Left renal pelvis (tissue), 4 donors: ENCODE measurements at regions not wholly inside any gene's neighbourhood (a gene's known extent, or its start where the extent isn't known, plus 50 kb on each side); places are given as distances from the start of the nearest gene placed in this dataset.

Experiments used
- DNase-seq, 4 donors: peaks; one replicate each; pipeline ENCODE4 v3.0.0-alpha.2; 2013; ENCODE audit warnings: low read depth in 4 of 4, low spot score in 3 of 4

DNA sequence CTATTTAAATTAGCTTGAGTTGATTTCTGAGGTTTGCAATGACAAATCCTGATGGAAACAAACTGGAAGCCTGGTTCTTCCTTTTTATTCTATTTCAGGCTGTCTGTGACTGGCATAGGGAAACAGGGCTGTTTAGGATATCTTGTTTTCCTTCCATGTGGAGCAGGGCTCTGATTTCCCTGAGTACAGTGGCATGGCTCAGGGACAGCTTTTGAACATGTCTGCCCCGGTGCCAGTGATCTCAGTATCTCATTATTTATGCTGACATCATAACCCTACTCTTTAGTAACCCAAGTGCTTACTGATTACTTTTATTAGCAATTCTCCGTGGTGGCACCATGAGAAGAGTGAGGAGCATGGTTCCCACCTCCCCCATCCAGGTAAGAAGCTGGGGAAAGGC lies 720.3 kb downstream of the GALR1 start:
- no peak for DNase-seq

DNA sequence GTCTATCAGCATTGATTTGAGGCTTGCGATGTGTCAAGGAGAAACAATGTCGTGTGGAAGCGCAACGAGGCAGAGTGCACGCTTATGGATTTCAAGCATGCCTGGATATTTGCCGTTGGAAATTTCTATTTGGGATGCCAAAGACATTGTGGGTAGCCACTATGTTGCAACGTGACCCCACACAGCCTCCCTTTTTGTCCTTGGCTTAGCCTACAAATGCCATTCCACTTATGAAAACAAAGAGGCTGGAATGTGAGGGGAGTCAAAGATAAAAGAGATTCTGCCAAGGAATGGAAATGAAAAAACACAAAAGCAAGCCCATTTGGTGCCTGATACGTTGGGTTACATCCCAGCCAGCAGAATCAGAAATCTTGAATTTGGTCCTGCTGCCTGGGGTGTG lies 721.2 kb downstream of the GALR1 start:
- DNase-seq = no peak

DNA sequence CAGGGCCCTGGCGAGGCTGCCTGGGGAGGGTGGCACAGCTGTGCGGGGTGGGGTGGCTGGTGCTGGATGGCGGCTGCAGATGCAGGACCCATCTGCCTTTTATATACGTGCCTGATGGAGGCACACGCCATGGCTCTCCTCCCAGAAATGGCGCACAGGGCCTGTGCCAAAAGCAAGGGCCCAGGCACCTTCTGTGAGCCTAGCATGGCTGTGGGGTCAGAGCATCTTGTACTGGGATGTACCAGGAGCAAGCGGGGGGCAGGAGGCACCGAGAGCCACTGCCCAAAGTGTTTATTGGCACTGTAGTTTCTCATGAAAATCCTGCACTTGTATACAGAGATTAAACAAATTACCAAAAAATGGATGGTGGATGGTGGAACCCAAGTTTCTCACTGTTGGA lies 724.1 kb downstream of the GALR1 start:
- DNase-seq = no peak

DNA sequence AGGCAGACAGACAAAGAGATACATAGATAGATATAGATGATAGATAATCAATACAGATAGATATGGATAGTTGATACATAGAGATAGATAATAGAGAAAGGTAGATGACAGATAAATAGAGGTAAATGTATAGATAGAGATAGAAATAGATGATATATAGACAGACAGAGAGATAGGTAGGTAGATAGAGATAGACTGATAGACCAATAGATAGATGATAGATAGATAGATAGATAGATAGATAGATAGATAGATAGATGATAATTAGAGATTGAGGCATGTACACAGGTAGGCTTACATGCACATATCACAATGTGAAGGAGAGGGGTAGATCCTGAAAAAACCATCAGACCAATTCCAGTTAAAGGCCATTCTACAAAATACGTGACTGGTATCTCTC lies 724.7 kb downstream of the GALR1 start:
- DNase-seq = no peak

DNA sequence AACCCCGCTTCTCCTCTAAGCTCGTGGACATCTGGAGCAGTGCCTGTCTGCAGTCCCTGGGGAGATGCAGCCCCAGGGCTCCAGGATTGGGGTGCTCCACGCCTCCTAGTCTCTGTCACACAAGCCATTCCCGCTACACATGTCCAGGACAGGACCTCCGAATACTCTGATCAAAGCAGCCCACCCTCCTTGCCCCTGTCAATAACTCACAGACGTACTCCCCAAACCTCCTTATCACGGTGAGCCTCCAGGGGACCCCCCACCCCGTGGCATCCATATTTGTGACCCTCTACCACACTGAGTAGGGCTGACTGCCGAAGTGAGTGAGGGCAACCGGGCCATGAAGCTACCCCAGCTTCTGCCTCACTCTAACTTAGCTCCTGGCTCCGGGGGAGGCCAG lies 727.7 kb downstream of the GALR1 start:
- no peak for DNase-seq

DNA sequence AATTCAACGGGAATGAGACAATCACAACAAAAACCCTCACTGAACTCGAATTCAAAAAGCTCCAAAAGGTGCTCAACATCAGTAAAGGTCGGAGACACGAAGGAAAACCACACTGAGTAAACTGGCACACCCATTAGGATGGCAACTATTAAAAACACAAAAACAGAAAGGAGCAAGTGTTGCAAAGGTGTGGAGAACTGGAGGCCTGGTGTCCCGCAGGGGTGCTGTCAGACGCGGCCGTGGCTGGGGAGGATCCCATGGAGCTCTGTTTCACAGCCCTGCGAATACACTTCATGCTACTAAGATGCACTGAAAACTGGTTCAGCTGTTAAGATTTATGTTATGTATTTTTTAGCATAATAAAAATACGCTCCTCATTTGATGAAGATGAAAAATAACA lies 730.6 kb downstream of the GALR1 start:
- DNase-seq = no peak

DNA sequence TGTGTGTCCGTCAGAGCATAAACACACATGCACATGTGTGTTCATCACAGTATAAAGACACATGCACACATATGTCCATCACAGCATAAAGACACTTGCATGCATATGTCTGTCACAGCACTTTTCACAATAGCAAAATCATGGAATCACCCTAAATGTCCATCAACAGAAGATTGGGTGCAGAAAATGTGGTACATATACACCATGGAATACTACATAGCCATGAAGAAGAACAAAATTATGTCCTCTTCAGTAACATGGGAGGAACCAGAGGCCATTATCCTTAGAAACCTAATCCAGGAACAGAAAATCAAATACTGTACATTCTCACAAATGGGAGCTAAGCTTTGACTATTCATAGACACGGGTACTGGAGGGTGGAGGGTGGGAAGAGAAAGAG lies 732.2 kb downstream of the GALR1 start:
- no peak for DNase-seq

DNA sequence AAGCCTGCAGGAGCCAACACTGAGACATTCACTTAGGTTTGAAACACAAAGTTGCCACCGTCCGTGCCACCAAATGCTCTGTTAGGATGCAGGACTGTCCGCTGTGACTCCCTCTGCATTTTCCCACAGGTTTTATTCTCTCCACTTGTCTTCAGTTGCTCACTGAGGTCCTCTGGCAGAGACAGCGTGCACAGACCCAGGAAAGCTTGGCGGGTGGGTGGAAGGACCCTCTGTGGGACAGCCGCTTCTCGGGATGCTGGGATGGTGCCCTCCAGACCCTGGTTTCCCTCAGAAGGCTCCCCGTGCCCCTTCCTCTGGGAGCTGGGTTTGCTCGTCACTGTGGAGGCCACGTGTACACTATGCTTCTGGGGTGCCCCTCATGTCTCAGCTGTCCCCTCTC lies 733.6 kb downstream of the GALR1 start:
- no peak for DNase-seq

DNA sequence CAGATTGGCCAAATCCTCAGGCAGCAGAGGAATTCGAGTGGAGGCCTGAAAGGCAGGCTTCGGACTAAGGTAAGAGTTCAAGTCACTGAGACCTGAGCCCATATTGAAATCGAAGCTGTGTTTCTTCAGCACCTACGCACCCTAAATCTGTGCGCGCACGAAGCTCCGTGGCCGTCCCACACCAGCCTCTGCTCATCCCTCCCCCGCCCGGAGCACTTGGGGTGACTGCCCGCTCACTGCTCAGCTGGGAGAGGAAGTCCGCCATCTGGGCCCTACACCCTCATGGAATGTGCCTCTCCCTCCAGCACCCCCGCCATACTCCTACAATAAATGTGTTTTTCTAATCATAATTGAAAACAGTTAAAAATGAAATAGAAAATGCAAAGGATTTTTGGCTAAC lies 734.5 kb downstream of the GALR1 start:
- no peak for DNase-seq

DNA sequence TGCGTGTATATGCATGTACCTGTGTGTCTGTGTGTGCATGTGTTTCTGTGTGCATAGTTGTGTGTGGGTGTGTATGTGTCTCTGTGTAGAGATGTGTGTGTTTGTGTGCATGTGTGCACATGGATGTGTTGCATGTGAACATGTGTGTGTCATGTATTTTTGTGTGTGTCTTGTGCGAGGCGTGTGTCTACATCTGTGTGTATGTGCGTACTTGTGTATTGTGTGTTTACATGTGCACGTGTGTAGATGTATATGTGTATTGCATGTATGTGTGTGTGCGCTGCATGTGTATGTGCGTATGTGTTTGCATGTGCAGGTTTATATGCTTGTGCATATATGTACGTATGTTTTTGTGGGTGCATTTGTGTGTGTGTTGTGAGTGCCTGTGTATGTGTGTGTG lies 735.2 kb downstream of the GALR1 start:
- no peak for DNase-seq

DNA sequence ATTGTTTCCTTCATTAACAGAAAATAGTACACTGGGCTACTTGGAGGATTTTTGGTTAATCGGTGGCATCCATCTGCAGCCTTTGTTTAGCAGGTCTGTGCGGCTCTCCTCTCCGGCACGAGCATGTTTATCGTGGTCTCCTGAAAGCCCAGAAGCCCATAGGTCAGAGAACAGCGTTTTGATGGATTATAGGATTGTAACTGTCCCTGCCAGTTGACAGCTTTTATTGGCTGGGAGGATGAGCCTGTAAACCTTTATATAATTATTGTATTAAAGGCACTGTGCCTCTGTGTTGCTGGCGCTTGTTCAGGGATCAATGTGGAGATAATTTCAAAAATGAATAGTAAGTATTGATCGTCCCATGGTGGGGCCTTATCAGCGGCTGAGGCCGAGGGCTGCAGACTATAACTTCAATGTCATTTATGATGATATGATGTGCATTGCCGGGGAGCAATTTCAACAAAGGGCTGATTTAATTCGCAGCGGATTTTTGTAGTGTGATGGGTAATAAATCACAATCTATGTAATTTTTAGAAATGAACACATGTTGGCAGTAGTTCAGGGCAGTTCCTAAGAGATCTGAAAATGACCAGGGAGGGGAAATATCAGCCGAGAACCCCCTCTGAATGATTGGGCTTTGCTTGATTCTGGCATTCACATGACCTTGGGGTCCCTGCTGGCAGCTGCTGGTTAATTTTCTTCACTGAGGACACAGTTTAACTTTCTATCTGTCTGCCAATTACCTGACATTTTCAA lies 736.1 kb downstream of the GALR1 start:
- DNase-seq = no peak

DNA sequence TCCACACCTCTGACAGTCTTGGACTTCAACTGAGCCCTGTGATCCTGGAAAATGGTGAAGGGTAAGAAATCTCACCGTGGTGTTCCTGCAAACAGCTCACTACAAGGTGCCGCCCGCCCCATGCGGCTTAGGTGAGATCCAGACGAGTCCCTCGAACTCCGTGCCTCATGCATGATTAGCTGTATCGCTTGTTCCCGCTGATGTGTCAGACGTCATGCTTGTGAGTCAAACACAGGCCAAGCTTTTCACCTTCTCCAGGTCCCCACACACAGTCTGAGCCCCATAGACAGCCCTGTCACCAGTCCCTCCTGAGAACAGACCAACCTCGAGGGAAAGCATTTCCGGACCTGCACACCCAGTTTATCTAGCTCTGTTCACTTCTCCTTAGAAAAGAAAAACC lies 740.5 kb downstream of the GALR1 start:
- no peak for DNase-seq

DNA sequence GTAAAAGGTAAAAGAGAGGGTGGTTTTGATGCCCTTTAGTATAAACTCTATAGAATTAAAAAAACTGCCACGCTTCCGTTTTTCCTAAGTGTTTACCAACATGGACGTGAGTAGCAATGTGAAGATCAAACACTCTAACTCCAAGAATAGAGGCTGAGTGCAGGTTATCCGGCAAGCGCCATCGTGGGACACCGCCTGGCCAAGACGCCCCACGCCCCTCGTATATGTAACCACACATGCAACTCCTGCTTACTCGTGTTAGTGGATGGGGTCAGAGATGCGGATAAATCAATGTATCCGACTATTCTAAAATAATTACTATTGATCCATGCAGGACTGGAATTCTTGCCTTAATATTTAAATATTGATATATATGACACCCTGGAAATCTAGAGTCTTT lies 741.3 kb downstream of the GALR1 start:
- no peak for DNase-seq

DNA sequence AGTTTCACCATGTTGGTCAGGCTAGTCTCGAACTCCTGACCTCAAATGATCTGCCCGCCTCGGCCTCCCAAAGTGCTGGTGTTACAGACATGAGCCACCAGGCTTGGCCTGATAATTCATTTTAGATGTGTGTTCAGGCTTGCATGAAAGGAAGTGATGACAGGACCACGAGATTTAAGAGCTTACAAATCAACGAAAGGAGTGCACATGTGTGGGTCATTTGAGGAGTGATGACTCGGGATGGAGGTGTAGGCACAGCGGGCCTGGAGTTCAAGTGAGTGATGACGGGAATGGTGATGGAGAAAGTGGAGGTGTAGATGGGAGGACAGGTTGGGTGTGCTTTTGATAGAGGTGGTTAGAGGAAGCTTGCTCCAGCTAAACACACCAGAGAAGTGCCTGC lies 742.4 kb downstream of the GALR1 start:
- no peak for DNase-seq

DNA sequence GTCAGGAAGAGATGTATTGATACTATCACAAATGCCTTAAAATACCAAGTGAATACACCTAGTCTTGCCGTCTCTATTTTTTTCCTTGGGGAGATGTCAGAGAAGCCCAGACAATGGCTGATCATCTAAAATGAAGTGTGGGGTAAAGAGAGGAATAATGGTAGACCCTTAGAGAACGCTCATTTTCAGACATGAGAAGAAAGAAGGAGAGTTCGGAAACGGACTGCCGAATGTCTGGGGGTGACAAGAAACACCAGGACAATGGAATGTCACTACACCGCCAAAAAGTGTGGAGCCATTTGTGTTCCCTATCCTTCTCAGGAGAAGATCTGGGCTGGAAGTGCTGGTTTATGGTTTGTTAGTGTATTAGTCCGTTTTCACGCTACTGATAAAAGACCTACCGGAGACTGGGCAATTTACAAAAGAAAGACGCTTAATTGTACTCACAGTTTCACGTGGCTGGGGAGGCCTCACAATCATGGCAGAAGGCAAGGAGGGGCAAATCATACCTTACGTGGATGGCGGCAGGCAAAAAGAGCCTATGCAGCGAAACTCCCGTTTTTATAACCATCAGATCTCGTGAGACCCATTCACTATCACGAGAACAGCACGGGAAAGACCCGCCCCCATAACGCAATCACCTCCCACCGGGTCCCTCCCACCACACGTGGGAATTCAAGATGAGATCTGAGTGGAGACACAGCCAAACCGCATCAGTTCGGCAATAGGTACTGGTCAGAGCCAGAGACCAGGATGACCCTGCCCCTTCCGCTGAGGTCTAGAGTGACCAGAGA lies 743.7 kb downstream of the GALR1 start:
- no peak for DNase-seq

DNA sequence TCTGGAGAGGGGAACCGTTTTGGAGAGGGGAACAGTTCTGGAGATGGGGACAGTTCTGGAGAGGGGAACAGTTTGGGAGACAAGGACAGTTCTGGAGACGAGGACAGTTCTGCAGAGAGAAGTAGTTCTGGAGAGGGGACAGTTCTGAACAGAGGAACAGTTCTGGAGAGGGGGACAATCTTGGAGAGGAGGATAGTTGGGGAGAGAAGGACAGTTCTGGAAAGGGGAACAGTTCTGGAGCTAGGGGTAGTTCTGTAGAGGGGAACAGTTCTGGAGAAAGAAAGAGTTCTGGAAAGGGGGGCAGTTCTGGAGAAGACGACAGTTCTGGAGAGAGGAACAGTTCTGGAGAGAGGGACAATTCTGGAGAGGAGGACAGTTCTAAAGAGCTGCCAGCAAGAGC lies 745.9 kb downstream of the GALR1 start:
- no peak for DNase-seq

DNA sequence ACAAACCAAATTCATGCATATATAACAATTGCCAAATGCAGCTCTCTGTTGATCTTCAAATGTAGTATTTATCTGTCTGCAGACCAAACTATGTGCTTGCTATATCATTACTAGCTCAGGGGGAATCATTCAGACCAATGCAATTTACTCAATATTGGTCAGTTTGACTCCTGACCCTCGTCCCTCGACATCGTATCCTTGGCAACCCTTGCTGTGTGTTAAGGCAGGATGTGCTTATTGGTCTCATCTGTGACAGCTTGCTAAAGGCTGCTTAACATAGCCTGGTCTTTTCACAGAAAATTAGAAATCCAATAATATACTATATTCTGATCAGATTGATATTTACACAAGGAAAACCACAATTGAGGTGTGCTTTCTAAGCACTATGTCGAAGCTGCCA lies 747.1 kb downstream of the GALR1 start:
- no peak for DNase-seq

DNA sequence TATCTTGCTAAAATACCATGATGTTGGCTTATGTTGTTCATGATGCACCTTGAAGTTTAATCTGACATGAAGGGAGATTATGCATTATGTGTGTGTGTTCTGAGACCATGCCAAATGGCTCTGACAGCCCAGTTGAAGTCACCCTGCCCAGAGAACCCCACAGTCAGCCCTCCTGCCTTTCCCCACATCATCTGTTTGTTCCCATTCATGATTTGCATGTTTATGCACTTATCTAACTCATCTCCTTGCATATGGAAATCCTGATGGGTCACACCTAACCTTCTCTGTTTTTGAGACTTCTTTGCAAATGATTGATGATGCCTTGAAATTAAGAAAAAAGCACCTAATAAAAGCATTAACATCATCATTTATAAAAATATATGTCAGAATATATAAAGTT lies 752.2 kb downstream of the GALR1 start:
- DNase-seq = no peak

DNA sequence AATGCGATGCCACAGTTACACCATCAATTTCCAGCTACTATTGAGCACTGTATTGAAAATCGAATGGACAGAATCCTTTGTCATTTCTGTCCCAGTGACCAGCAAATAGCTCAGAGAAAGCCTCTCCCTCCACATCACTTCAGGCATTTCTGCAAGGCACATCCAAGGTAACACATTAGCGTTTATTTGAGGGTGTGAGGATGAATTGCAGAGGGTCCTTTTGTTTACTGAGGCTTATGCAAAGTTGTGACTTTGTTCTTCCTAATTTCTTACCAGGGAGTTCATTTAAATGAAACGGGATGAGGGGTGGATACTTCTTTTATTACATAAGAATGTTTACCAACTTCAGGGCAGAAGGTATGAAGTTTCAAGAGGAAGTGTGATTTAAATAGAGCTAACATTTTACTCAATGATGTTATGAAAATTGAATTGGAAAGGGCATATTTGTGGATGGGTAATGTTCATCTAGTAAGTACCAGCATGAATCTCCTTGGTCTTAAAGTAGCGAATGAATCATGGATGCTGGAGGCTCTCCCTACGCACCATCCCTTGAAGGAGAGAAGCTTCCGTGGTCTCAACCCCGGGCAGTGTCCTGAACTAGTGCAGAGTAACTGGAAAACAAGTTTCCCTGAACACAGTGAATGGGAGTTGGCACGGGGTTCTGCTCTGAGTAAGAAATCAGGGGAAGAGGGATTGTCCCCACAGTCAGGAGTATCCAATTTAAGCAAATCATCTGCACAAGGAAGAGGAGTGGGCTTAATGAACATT lies 756.5 kb downstream of the GALR1 start:
- no peak for DNase-seq

DNA sequence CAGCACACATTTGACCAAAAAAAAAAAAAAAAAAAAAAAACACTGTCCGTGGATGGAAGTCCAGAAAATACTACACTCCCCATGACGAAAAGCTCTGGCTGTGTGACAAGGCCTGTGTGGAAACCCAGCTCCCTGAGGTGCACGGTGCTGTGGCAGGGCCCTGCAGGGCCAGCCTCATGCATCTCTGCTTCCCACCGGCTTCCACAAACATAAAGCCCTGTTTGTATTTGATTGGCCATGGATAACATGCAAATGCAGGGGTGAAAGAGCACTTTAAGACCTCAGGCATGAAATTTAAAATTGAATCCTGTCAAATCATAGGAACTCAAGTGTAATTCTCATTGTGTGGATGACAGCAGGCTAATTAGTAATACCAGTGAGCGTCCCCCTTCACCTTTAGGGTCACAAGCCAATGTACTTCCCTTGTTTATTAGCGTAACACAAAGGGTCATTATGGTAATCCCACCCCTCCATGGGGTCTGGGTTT lies 757.2 kb downstream of the GALR1 start:
- peak in 1 of 4 donors; percentile 6 for DNase-seq

DNA sequence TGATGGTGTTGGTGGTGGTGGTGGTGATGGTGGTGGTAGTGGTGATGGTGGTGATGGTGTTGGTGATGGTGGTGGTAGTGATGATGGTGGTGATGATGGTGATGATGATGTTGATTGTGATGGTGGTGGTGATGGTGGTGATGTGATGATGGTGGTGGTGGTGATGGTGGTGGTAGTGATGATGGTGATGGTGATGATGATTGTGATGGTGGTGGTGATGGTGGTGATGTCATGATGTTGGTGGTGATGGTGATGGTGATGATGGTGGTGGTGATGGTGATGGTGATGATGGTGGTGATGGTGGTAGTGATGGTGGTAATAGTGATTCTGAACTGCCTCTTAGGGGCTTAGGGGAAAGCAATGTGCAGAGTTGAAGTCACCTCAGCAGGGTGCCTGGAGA lies 760.7 kb downstream of the GALR1 start:
- DNase-seq = no peak

DNA sequence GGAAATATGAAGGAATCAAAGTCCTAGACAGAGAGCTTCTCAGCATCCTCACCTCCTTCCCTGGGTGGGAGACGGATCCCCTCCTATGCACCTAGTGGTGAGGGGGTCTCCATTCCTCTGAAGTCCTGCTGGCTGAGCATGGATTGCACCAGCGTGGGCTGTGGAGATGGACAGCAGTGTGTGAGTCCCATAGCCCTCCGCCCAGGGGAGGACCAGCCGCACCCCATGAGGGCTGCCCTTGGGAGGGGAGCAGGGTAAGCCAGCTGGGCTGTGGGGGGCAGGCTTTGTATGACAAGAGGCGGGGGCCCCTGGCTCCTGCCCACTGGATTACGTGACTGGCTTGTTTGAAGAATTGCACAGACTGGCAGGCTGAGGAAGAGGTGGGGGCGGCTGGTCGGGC lies 768.2 kb downstream of the GALR1 start:
- no peak for DNase-seq
